HG03460 (cell line): ENCODE measurements at regions not wholly inside any gene's neighbourhood (a gene's known extent, or its start where the extent isn't known, plus 50 kb on each side); places are given as distances from the start of the nearest gene placed in this dataset.

Experiments used
- ATAC-seq: cut with Tn5 transposase; IDR thresholded peaks from one replicate; pipeline ENCODE4 v1.9.1; 2021; ENCODE audit not compliant: unreplicated experiment

DNA sequence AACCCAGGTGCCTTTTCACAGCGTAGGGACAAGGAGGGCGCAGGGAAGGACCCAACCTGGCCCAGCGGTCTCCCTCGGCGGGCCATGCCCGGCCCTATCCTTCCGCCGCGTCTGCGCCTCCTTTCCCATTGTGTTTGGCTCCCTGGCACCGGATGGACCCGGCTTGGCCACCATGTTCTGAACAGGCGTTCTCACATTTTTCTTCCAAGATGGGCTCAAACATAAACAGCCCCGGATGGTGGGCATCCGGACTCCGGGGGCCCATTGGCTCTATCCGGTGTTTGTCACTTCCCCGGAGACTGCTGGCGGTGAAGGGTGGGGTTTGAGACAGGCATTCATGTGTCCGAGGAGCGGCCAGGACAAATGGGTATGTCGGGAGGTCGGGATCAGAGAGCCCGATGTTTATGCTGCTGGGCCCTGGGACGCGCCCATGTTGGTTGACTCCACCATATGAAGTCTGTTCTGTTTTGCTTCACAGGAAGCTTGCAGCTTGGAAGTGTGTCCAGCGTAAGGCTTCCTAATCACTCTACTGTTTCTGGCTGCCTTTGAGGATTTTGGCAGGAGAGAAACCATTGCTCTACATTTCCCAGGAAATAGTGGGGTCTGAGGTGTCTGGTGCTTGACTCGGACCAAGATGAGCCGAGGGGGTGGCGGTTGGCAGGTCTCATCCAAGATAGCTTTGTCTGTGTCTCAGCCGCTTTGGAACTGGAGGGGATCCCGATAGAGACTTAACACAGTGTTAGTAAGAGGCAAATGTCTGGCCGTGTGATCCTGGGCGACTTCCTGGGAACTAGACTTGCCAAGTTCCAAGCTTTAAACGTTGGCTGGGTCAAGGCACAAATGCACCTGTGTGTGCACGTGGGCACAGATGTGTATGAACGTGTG lies 188.3 kb downstream of the IRF8 start:
- no peak for ATAC-seq

DNA sequence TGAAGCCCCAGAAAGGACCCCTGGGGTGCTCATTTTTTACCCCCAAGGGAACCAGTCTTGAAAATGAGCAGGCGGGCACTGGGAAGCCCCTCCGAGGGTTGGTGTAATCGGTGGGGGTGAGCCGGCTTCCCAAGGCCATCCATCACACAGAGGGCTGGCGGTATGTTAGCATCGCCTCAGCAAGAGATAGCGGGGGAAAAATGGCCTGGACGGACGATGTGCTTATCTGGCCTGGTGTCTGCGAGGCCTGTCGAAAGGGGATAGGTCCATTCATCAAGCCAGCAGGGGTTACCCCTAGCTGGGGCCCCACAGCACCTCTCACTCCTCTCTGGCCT lies 188.9 kb downstream of the IRF8 start:
- no peak for ATAC-seq

DNA sequence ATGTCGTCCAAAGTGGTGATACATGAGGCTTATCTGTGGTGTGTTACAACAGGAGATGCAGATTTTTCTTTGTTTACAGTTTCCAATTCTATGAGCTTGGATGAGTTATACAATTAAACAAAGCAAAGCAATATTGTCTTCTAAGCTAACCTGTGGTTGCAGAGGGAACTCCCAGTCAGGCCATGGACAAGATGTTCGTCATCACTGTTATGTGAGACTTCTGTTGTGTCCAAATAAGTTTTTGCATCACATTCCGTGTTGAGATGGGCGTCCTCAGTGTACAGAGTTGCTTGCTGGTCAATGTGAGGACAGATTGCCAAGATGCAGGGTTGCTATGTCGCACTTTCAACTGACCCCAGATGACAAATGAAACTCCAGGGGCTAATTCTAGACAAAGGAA lies 189.3 kb downstream of the IRF8 start:
- no peak for ATAC-seq

GRCh38 chr16:86088816-86089215 lies 189.9 kb downstream of the IRF8 start:
- no peak for ATAC-seq

DNA sequence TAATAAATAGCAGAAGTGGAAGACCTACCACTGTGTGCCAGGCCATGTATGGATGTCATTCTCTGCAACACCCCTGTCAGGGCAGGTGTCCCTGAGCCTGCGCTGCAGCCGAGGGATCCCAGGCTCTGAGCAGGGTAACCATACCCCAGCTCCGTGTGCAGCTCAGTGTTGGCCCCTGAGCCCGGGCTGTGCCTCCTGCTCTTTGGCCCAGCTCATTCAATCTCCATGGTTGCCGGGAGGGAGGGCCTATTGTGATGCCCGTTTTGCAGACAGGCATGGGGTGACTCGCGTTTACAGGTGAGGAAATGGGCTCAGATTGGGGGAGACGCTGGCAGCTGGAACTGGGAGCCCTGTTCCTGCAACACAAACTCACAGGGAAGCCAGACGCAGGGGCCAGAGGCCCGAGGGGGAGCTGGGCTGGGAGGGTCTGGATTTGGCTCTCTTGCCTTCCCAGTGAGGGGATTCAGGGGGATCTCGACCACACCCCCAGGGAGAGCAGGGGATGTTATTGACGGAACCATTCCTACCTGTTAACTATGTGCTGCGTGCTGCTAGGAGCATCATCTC lies 190.5 kb downstream of the IRF8 start:
- no peak for ATAC-seq

DNA sequence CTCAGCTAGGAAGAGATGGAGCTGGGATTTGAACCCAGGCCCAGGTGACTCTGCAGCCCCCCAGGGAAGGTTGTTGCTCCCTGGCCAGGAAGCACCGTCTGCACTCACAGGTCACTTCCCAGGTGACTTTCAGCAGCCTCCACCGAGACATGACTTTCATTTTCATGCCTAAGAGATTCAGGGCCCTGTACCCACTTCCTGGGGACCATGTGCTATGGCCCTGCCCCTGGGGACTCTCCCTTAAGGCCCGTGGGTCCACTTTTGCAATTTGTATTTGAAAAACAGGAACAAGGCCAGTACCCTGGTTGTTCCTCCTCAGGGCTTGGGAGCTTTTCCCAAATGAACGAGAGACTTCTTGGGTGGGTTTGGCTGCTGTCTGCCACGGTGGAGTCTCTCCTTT lies 191.0 kb downstream of the IRF8 start:
- ATAC-seq: peak; percentile 68

DNA sequence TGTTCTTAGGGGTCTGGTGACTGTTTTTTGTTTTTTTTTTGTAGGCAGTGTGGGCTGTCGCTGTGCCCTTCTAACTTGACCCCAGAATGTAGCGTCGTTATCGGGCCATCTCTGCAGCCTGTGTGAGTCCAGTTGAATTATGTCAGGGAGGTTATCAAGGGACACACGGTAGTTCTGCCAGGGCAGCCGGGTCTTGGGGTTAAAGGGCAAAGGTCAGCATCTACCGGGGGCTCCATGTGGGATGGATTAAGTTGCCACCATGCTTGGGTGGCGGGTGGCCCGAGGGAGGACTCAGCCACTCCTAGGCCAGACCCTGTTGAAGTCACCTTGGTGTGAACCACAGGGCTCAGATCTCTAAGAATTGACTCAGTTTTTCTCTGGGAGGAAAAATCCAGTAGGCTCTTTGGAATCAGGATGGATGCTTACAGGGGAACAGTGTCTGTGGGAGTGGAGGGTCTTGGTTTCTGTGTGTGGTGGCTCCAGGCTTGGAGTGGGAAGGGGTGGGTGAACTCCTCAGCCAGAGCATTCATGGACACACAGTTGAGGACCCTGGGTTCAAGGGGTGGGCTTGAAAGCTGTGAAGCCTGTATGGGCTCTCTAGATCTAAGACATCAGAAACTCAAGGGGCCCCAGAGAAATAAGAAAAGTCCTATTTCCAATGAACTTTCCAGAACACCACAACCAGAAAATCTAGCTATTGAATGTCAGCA lies 191.7 kb downstream of the IRF8 start:
- ATAC-seq: no peak

DNA sequence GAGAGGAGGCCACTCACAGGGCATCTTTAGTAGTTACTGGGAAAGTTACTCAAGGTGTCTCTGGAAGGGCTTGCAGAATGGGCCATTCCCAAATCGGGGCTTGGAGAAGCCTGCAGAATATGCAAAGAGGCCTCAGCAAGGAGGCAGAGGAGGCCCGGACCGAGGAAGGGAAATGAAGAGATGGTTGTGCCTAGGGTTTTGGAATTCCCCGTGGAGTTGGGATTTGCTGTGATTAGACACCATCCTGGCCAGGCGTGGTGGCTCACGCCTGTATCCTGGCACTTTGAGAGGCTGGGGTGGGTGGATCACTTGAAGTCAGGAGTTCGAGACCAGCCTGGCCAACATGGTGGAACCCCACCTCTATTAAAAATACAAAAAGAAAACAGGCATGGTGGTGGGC lies 193.0 kb downstream of the IRF8 start:
- no peak for ATAC-seq

DNA sequence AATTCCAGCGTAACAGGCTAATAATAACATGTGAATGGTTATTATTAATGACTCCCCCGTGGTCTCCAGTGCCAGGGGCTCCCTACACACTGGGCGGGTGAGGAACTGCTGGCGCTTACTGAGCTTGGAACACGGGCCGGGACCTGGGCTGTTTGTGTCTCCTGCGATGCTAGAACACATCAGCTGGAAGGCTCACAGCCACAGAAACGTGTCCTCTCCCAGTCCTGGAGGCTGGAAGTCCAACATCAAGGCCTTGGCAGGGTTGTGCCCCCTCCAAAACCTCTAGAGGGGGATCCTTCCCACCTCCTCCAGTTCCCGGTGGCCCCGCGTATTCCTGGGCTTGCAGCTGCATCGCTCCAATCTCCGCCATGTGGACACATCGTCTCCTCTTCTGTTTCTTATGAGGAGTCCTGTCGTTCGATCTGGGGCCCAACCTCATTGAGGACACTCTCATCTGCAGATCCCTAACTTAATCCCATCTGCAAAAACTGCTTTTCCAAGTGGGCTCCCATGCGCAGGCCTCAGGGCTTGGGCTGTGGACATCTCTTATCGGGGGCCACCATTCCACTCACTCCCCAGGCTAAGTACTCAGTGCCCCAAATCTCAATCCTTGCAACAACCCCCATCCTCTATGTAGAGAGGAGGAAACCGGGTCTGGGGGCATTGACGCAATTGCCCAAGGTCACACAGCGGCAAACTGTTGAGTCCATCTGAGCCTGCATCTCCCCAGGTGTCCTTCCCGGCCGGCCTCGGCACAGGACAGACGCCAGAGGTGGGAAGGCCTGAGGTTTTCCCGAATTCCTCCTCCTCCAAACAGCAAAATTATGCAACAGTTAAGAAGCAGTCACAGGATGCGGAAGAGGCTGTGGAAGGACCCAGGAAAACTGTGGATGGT lies 193.9 kb downstream of the IRF8 start:
- no peak for ATAC-seq

DNA sequence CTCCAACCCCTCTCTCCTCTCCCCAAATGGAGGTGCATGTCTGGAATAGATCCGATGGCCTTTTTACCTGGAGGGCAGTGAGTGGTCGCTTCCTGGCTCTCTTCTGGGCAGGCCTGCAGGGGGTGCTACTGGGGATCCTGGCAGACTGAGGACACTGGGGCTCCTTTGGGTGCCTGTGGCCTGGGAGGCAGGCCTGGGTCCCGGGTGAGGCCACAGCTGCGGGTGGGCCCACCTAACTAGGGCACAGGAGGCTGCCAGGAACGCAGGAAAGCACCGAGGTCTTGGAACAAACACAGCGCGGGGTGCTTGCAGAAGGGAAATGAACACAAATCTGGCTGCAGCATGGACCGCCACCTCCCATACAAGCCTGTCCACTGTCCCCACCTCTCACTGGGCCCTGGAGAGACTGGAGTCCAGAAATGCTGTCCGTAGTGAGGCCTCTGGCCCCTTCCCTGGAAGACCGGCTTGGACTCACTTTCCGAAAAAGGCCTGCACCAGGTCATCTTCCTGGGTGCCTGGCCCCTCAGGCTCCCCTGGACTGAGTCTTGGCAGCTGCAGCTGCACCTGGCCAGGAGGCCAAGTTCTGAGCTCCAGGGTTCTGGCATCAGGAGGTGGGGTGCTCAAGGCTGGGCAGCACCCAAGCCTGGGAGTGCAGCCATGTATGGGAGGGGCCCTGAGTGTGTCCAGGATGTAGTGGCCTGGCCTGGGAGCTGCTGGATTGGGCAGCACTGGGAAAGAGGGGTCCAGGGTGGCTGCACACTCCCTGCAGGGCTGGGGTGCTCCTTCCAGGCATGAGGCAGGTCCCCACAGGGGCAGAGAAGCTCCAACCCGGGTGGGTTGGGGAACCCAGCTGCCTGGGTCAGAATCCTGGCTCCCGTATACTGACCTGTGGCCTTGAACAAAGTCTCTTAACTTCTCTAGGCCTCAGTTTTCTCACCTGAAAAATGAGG lies 195.1 kb downstream of the IRF8 start:
- no peak for ATAC-seq

- no peak for ATAC-seq
Observed at GRCh38 chr16:86095131-86095752, 196.3 kb downstream of the IRF8 start.

DNA sequence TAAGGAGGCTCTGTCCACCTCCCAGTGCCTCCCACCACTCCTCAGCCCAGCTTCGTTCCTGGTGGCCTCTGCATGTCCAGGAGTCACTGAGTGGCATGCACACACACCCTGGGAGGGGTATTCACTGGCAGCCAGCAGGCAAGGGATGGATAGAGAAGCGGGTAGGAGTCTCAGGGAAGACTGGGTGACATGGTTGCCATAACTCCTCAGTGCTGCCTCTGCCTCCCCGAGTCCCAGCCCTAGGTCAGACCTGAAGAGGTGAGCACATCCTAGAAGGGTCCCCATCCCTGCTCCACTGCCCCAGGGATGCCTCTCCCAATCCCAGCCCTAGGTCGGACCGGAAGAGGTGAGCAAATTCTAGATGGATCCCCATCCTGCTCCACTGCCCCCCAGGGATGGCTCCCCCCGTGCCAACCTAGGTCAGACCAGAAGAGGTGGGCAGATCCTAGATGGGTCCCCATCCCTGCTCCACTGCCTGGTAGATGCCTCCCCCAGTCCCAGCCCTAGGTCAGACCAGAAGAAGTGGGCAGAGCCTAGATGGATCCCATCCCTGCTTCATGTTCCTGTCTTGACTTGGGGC lies 197.0 kb downstream of the IRF8 start:
- ATAC-seq: no peak

DNA sequence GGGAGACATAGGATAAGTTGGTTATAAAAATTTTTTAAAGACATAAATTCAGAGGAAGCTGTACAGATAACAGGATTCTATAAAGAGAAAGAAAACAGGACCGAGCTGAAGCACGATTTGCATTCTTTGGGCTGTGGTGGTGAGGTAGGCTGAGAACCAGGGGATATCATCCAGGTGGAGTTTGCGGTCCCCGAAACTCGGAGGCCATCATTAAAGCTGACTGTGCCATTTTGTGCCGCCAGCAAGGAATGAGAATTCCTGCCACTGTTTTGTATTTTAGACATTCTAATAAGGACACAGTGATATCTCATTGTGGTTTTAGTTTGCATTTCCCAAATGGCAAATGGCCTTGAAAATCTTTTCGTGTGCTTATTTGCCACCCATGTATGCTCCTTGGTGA lies 197.9 kb downstream of the IRF8 start:
- ATAC-seq: no peak

DNA sequence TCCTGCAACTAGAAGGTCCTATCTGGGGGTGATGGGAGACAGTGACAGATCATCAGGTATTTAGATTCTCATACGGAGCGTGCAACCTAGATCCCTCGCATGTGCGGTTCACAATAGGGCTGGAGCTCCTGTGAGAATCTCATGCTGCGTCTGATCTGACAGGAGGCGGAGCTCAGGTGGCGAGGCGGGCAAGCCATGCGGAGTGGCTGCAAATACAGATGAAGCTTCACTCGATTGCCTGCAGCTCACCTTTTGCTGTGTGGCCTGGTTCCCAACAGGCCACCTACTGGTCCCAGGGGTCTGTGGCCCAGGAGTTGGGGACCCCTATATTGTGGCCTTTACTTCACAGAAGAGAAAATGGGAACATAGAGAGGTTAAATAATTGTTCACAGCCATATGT lies 200.4 kb downstream of the IRF8 start:
- ATAC-seq: no peak

DNA sequence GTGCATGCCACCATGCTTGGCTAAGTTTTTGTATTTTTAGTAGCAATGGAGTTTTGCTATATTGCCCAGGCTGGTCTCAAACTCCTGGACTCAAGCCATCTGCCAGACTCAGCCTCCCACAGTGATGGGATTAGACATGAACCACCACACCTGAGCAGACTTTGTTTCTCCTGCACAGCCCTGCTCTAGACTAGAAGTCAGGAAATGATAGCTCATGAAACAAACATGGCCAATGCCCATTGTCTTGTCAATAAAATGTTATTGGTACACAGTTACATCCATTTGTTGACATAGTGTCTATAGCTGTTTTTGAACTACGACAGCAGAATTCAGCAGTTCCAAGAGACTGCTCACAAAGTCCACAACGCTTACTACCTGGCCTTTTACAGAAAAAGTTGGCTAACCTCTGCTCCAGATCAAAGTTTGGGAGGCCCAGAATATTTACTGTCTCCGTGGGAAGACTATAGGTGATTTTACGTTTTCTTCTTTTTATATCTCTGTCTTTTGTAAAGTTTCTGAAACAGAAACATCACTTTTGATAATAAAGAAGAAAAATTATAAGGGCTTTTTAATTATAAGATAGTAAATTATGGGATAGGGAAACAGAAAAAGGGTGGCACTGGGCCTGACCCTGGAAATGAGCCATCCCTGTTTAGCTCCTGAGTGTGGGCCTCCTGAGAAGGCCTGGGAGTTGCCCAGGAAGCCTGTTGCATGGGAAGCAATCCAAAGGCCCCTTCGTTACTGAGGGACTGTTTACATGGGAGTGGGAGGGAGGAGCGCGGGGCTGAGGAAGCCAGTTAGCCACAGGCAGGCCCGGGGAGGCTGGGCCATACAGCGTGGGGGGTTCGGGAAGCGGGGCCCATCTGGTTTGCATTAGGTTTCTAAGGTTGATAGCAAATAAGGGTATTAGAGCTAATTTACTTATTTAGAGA lies 201.5 kb downstream of the IRF8 start:
- no peak for ATAC-seq

DNA sequence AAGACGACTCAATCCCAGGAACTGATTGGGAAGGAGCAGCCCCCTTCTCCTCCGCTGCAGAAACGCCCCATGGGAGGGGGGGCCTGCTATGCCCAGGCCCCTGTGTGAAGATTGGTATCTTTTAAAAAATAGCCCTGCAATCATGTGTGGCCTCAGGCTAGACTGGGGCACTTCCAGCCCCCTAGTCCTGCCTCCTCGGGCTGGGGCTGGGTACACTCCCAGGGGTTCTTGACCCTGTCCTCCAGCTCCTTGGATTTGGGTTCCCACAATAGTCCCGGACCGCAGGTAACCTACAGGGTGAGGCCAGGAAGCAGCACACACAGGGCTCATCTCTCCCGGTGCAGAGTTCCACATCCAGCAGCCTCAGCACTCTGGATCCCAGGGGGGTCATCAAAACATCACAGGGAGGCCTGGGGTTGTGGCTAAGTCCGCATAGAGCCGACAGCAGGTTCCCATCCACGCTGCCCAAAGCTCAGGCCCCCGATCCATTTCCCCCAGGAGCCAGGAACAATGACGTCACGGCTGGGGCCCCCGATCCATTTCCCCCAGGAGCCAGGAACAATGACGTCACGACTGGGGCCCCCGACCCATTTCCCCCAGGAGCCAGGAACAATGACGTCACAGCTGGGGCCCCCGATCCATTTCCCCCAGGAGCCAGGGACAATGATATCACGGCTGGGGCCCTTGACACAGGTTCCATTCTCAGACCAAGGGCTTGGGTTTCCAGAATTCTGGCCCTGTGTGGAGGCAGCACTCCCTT lies 202.4 kb downstream of the IRF8 start:
- ATAC-seq: no peak

GRCh38 chr16:86101897-86102157 lies 202.9 kb downstream of the IRF8 start:
- no peak for ATAC-seq

DNA sequence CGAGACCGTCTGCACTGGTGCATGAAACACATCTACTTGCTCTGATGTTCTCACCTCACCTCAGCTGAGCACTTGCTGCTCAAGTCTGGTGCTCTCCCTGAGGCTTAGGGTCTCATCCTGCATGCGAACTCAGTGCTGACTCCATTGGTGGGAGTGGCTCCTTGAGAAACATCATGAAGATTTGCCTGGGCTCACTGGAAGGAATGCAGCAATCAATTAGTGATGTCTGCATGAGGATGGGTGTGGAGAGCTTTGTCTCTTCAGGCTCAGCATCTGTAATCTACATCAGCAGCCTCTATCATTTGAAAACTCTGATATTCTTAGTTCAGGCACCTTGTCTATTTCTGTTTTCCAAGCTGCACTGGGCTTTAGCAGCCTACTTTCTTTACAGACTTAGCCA lies 204.4 kb downstream of the IRF8 start:
- no peak for ATAC-seq
